ENCODE measurements at regions not wholly inside any gene's neighbourhood (a gene's known extent, or its start where the extent isn't known, plus 50 kb on each side); places are given as distances from the start of the nearest gene placed in this dataset.

- Histone ChIP-seq H3K9me3 (ENCODE audit: insufficient read depth, low read depth, low read length) (peaks cover 4% of the 10 kb centered on the region; the same call in 1 of the 2 replicates), H4K20me1 (ENCODE audit: insufficient read depth, low read length, poor library complexity, severe bottlenecking) (no peaks in the 10 kb centered on the region), H3K9ac (ENCODE audit: low read depth, low read length, poor library complexity, severe bottlenecking) (no peak overlapping the region), H3K4me3 (ENCODE audit: low read length, poor library complexity, severe bottlenecking) (no peak overlapping the region), H3K79me2 (ENCODE audit: insufficient read depth, low read length) (no peaks in the 10 kb centered on the region), H3F3A (ENCODE audit: low read depth) (no peaks in the 10 kb centered on the region), H2AFZ (ENCODE audit: low read length) (no peak overlapping the region), H3K4me1 (ENCODE audit: insufficient read depth, low read length, poor library complexity, severe bottlenecking) (peaks cover 18% of the 10 kb centered on the region), H3K27me3 (ENCODE audit: insufficient read depth, low read length, poor library complexity, severe bottlenecking) (no peaks in the 10 kb centered on the region), H3K36me3 (ENCODE audit: insufficient read depth, low read length) (no peaks in the 10 kb centered on the region), H3K4me2 (ENCODE audit: low read depth, low read length, poor library complexity, severe bottlenecking) (no peak overlapping the region), H3K9me2 (replicated peaks; ENCODE audit: low read depth, low read length) (no peaks in the 10 kb centered on the region)
- no peak for TF ChIP-seq EZH2phosphoT487 (IDR thresholded peaks at IDR 0.05; ENCODE audit: borderline replicate concordance)
- no peak for TF ChIP-seq CTCF (conservative IDR thresholded peaks at IDR 0.05; ENCODE audit: low read length)
Observed at GRCh38 chr21:15445327-15445726, 284.5 kb upstream of the USP25 start.

- no peak overlapping the region for H2AFZ ChIP-seq (ENCODE audit: low read length)
- no peaks in the 10 kb centered on the region for H3K79me2 ChIP-seq (ENCODE audit: insufficient read depth, low read length)
- peaks cover 11% of the 10 kb centered on the region for H3K4me1 ChIP-seq (ENCODE audit: insufficient read depth, low read length, poor library complexity, severe bottlenecking)
- peaks cover 4% of the 10 kb centered on the region for H3K9me3 ChIP-seq (ENCODE audit: insufficient read depth, low read depth, low read length)
- H3K9me2 ChIP-seq (replicated peaks; ENCODE audit: low read depth, low read length), result no peaks in the 10 kb centered on the region
- no peak overlapping the region for H3K4me2 ChIP-seq (ENCODE audit: low read depth, low read length, poor library complexity, severe bottlenecking)
- H3K9ac ChIP-seq (ENCODE audit: low read depth, low read length, poor library complexity, severe bottlenecking), result no peak overlapping the region
- H4K20me1 ChIP-seq (ENCODE audit: insufficient read depth, low read length, poor library complexity, severe bottlenecking), result no peaks in the 10 kb centered on the region
- no peaks in the 10 kb centered on the region for H3K36me3 ChIP-seq (ENCODE audit: insufficient read depth, low read length)
- H3K27me3 ChIP-seq (ENCODE audit: insufficient read depth, low read length, poor library complexity, severe bottlenecking), result no peaks in the 10 kb centered on the region
- TF ChIP-seq EZH2phosphoT487 (IDR thresholded peaks at IDR 0.05; ENCODE audit: borderline replicate concordance) (no peak), CTCF (conservative IDR thresholded peaks at IDR 0.05; ENCODE audit: low read length) (no peak)
- H3K4me3 ChIP-seq (ENCODE audit: low read length, poor library complexity, severe bottlenecking), result no peak overlapping the region
- H3F3A ChIP-seq (ENCODE audit: low read depth), result no peaks in the 10 kb centered on the region
Observed at GRCh38 chr21:15446223-15446622, 283.6 kb upstream of the USP25 start.

DNA sequence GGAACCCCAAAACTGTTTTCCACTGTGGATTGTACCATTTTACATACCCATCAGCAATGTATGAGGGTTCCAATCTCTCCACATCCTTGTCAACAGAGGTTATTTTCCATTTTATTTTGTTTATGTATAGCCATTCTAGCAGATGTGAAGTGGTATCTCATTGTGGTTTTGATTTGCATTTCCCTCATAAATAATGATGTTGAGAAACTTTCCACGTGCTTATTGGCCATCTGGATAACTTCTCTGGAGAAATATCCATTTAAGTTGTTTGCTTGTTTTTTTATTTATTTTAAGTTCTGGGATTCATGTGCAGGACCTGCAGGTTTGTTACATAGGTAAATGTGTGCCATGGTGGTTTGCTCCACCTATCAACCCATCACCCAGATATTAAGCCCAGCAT is 280.2 kb upstream of the USP25 start:
- Histone ChIP-seq H4K20me1 (ENCODE audit: insufficient read depth, low read length, poor library complexity, severe bottlenecking) (no peaks in the 10 kb centered on the region), H3F3A (ENCODE audit: low read depth) (no peaks in the 10 kb centered on the region), H3K4me1 (ENCODE audit: insufficient read depth, low read length, poor library complexity, severe bottlenecking) (peaks cover 5% of the 10 kb centered on the region), H2AFZ (ENCODE audit: low read length) (no peak overlapping the region), H3K4me3 (ENCODE audit: low read length, poor library complexity, severe bottlenecking) (no peak overlapping the region), H3K36me3 (ENCODE audit: insufficient read depth, low read length) (no peaks in the 10 kb centered on the region), H3K79me2 (ENCODE audit: insufficient read depth, low read length) (no peaks in the 10 kb centered on the region), H3K9ac (ENCODE audit: low read depth, low read length, poor library complexity, severe bottlenecking) (no peak overlapping the region), H3K27me3 (ENCODE audit: insufficient read depth, low read length, poor library complexity, severe bottlenecking) (no peaks in the 10 kb centered on the region), H3K9me3 (ENCODE audit: insufficient read depth, low read depth, low read length) (peaks cover 4% of the 10 kb centered on the region), H3K4me2 (ENCODE audit: low read depth, low read length, poor library complexity, severe bottlenecking) (no peak overlapping the region), H3K9me2 (replicated peaks; ENCODE audit: low read depth, low read length) (no peaks in the 10 kb centered on the region)
- TF ChIP-seq EZH2phosphoT487 (IDR thresholded peaks at IDR 0.05; ENCODE audit: borderline replicate concordance) (no peak), CTCF (conservative IDR thresholded peaks at IDR 0.05; ENCODE audit: low read length) (no peak)
